Neural cell (in vitro differentiated cells): ENCODE measurements at regions not wholly inside any gene's neighbourhood (a gene's known extent, or its start where the extent isn't known, plus 50 kb on each side); places are given as distances from the start of the nearest gene placed in this dataset.

Experiments used
- H2AFZ ChIP-seq: fragments of 200-600, 300-800 bp; sonication (generic), shearing (Covaris generic); 2 replicates; pipeline ENCODE4 v1.6.0; 2014; ENCODE audit warnings: low read depth, mild to moderate bottlenecking, antibody characterized with exemption, low read length, moderate library complexity
- H3F3A ChIP-seq: fragments of 200-600 bp; shearing (Covaris generic); 2 replicates; pipeline ENCODE4 v1.6.1; 2016; ENCODE audit warnings: mild to moderate bottlenecking, moderate library complexity, mixed read lengths, antibody characterized with exemption, low read length; ENCODE audit not compliant: insufficient read depth, poor library complexity, severe bottlenecking
- H3K27ac ChIP-seq: fragments of 200-600, 300-800 bp; sonication (generic), shearing (Covaris generic); 2 replicates; pipeline ENCODE4 v1.5.1; 2014; ENCODE audit warnings: mild to moderate bottlenecking, low read length, moderate library complexity
- H3K27me3 ChIP-seq: fragments of 300-800, 200-600 bp; sonication (generic), shearing (Covaris generic); 2 replicates; pipeline ENCODE4 v1.6.0; 2014; ENCODE audit warnings: mild to moderate bottlenecking, low read depth, low read length, moderate library complexity; ENCODE audit not compliant: insufficient read depth
- H3K36me3 ChIP-seq: fragments of 300-800, 200-600 bp; sonication (generic), shearing (Covaris generic); 2 replicates; pipeline ENCODE4 v1.5.1; 2014; ENCODE audit warnings: mild to moderate bottlenecking, antibody characterized with exemption, low read length, moderate library complexity; ENCODE audit not compliant: insufficient read depth
- H3K4me2 ChIP-seq: fragments of 300-800, 200-600 bp; sonication (generic), shearing (Covaris generic); 2 replicates; pipeline ENCODE4 v1.6.0; 2014; ENCODE audit warnings: mild to moderate bottlenecking, low read length
- H3K4me3 ChIP-seq: fragments of 300-800, 200-600 bp; sonication (generic), shearing (Covaris generic); 2 replicates; pipeline ENCODE4 v1.5.1; 2014; ENCODE audit warnings: mild to moderate bottlenecking, low read length, moderate library complexity
- H3K79me2 ChIP-seq: fragments of 200-600 bp; shearing (Covaris generic); replicated peaks from 2 replicates; pipeline ENCODE4 v1.6.0; 2014; ENCODE audit warnings: mild to moderate bottlenecking, low read length, moderate library complexity; ENCODE audit not compliant: insufficient read depth
- H3K9ac ChIP-seq: fragments of 300-800, 200-600 bp; sonication (generic), shearing (Covaris generic); 2 replicates; pipeline ENCODE4 v1.6.1; 2016; ENCODE audit warnings: mild to moderate bottlenecking, low read length, mixed read lengths
- H3K9me2 ChIP-seq: fragments of 200-600 bp; shearing (Covaris generic); 2 replicates; pipeline ENCODE4 v1.6.1; 2016; ENCODE audit warnings: mild to moderate bottlenecking, low read length, mixed read lengths; ENCODE audit not compliant: insufficient read depth
- H3K9me3 ChIP-seq: fragments of 200-600, 300-800 bp; sonication (generic), shearing (Covaris generic); 2 replicates; pipeline ENCODE4 v1.6.1; 2016; ENCODE audit warnings: mild to moderate bottlenecking, mixed run types, low read length, moderate library complexity, mixed read lengths
- H4K20me1 ChIP-seq: fragments of 200-600 bp; shearing (Covaris generic); 2 replicates; pipeline ENCODE4 v1.6.1; 2016; ENCODE audit warnings: mild to moderate bottlenecking, mixed run types; ENCODE audit not compliant: insufficient read depth
- CTCF ChIP-seq: fragments of 450-650 bp; IDR thresholded peaks from 2 replicates; pipeline ENCODE4 v1.5.1; 2014; ENCODE audit warnings: antibody characterized with exemption, mild to moderate bottlenecking, moderate library complexity; ENCODE audit not compliant: poor library complexity, severe bottlenecking
- EP300 ChIP-seq: fragments of 450-650 bp; conservative IDR thresholded peaks from 2 replicates; pipeline ENCODE4 v1.6.1; 2014; ENCODE audit warnings: antibody characterized with exemption, mild to moderate bottlenecking, moderate library complexity; ENCODE audit not compliant: poor library complexity, severe bottlenecking
- EZH2 ChIP-seq: fragments of 200-600, 300-800 bp; shearing (Covaris generic), sonication (generic); IDR thresholded peaks from 2 replicates; pipeline ENCODE4 v1.6.1; 2014; ENCODE audit warnings: antibody characterized with exemption, low read length, borderline replicate concordance, mild to moderate bottlenecking; ENCODE audit not compliant: insufficient read depth, poor library complexity, severe bottlenecking
- MXI1 ChIP-seq: fragments of 450-650 bp; conservative IDR thresholded peaks from 2 replicates; pipeline ENCODE4 v1.6.1; 2014; ENCODE audit warnings: antibody characterized with exemption, mild to moderate bottlenecking; ENCODE audit not compliant: poor library complexity, severe bottlenecking
- POLR2AphosphoS5 ChIP-seq: IDR thresholded peaks from 2 replicates; pipeline ENCODE4 v1.6.1; 2012
- RAD21 ChIP-seq: fragments of 450-650 bp; conservative IDR thresholded peaks from 2 replicates; pipeline ENCODE4 v1.6.1; 2014; ENCODE audit warnings: antibody characterized with exemption, mild to moderate bottlenecking, moderate library complexity
- SMC3 ChIP-seq: fragments of 450-650 bp; conservative IDR thresholded peaks from 2 replicates; pipeline ENCODE4 v1.6.1; 2014; ENCODE audit warnings: antibody characterized with exemption, mild to moderate bottlenecking, moderate library complexity; ENCODE audit not compliant: poor library complexity
- TAF1 ChIP-seq: IDR thresholded peaks from 2 replicates; pipeline ENCODE4 v1.6.1; 2012; ENCODE audit warnings: low read depth
- TF ChIP-seq, protein P1 (sequence below): IDR thresholded peaks from 2 replicates; pipeline ENCODE4 v1.6.1; 2012; ENCODE audit warnings: borderline replicate concordance

GRCh38 chr2:120576509-120577474, 158.9 kb upstream of the GLI2 start:
- Histone ChIP-seq H3K4me3 (peak overlapping the region; percentile 49), H3K4me2 (no peak overlapping the region), H3K9me2 (no peaks in the 10 kb centered on the region), H3K79me2 (no peaks in the 10 kb centered on the region), H2AFZ (no peak overlapping the region), H3F3A (no peaks in the 10 kb centered on the region), H3K9me3 (no peaks in the 10 kb centered on the region), H3K27ac (no peak overlapping the region), H3K27me3 (peaks cover 20% of the 10 kb centered on the region), H3K9ac (no peak overlapping the region), H4K20me1 (no peaks in the 10 kb centered on the region), H3K36me3 (no peaks in the 10 kb centered on the region)
- TF ChIP-seq POLR2AphosphoS5 (no peak), EZH2 (no peak), MXI1 (no peak), TAF1 (no peak), SMC3 (no peak), CTCF (no peak), RAD21 (no peak), EP300 (no peak)
- TF ChIP-seq, protein P1, sequence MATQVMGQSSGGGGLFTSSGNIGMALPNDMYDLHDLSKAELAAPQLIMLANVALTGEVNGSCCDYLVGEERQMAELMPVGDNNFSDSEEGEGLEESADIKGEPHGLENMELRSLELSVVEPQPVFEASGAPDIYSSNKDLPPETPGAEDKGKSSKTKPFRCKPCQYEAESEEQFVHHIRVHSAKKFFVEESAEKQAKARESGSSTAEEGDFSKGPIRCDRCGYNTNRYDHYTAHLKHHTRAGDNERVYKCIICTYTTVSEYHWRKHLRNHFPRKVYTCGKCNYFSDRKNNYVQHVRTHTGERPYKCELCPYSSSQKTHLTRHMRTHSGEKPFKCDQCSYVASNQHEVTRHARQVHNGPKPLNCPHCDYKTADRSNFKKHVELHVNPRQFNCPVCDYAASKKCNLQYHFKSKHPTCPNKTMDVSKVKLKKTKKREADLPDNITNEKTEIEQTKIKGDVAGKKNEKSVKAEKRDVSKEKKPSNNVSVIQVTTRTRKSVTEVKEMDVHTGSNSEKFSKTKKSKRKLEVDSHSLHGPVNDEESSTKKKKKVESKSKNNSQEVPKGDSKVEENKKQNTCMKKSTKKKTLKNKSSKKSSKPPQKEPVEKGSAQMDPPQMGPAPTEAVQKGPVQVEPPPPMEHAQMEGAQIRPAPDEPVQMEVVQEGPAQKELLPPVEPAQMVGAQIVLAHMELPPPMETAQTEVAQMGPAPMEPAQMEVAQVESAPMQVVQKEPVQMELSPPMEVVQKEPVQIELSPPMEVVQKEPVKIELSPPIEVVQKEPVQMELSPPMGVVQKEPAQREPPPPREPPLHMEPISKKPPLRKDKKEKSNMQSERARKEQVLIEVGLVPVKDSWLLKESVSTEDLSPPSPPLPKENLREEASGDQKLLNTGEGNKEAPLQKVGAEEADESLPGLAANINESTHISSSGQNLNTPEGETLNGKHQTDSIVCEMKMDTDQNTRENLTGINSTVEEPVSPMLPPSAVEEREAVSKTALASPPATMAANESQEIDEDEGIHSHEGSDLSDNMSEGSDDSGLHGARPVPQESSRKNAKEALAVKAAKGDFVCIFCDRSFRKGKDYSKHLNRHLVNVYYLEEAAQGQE = no peak

DNA sequence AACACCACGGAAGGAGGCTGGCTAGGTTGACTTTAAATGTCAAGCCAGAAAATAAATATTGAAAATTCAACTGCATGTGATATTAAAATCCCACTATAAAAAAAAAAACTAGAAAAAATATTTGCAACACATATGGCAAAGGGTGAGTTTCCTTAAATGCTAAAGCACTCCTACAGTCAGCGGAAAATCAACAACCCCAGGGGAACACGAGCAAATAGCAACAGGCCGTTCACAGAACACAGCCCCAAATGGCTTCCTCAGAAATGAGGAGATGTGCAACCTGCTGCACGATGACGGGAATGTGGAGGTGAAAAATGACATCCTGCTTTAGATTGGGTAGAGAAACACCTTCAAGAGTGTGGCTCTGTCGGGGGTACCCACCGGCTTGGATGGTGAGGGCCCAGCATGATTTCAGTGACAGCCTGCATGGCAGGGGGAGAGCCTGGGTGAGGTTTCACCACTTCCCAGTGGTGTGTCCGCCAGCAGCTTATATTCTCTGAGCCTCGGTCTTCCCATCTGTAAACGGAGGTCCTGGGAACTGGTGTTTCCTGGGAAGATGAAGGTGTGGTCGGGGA, 157.9 kb upstream of the GLI2 start:
- H3K27ac ChIP-seq = no peak overlapping the region
- no peaks in the 10 kb centered on the region for H3K9me2 ChIP-seq
- H3K4me3 ChIP-seq = no peak overlapping the region
- TF ChIP-seq POLR2AphosphoS5 = no peak
- no peak for TF ChIP-seq SMC3
- no peak overlapping the region for H2AFZ ChIP-seq
- no peaks in the 10 kb centered on the region for H3K36me3 ChIP-seq
- H3K79me2 ChIP-seq = no peaks in the 10 kb centered on the region
- no peak overlapping the region for H3K4me2 ChIP-seq
- H3K27me3 ChIP-seq = peaks cover 27% of the 10 kb centered on the region
- H3K9me3 ChIP-seq = peaks cover 2% of the 10 kb centered on the region
- H3F3A ChIP-seq = no peaks in the 10 kb centered on the region
- no peak overlapping the region for H3K9ac ChIP-seq
- no peaks in the 10 kb centered on the region for H4K20me1 ChIP-seq
